ENCODE measurements at regions not wholly inside any gene's neighbourhood (a gene's known extent, or its start where the extent isn't known, plus 50 kb on each side); places are given as distances from the start of the nearest gene placed in this dataset.
"Not testable (repeated sequence)": the region's sequence is repeated elsewhere in the genome, so short reads cannot be mapped to it uniquely, and the experiment has no call there.

GRCh38 chr5:117568622-117569021 is 994.0 kb upstream of the SEMA6A start:
- DNase-seq (ENCODE audit: low spot score in 2 of 2) = no peak
- in situ Hi-C loops (cut with MboI; ENCODE audit: low sequenced_read_pairs) = no loop called here
- H3K27me3 ChIP-seq (ENCODE audit: low read depth) = no peaks in the 10 kb centered on the region

GRCh38 chr5:117568126-117568525 is 993.5 kb upstream of the SEMA6A start:
- no peaks in the 10 kb centered on the region for H3K9me3 ChIP-seq
- H3K36me3 ChIP-seq (replicated peaks) = no peaks in the 10 kb centered on the region
- no peaks in the 10 kb centered on the region for H3K27me3 ChIP-seq (ENCODE audit: low read depth)
- in situ Hi-C loops (cut with MboI; ENCODE audit: low sequenced_read_pairs) = no loop called here
- no peak overlapping the region for H3K4me3 ChIP-seq
- H3K4me1 ChIP-seq = no peaks in the 10 kb centered on the region
- DNase-seq (ENCODE audit: low spot score in 2 of 2) = no peak

More at GRCh38 chr5:117568622-117569021, 994.0 kb upstream of the SEMA6A start:
- H3K9me3 ChIP-seq = no peaks in the 10 kb centered on the region
- no peaks in the 10 kb centered on the region for H3K36me3 ChIP-seq (replicated peaks)
- H3K4me3 ChIP-seq = no peak overlapping the region
- H3K4me1 ChIP-seq = no peaks in the 10 kb centered on the region

DNA sequence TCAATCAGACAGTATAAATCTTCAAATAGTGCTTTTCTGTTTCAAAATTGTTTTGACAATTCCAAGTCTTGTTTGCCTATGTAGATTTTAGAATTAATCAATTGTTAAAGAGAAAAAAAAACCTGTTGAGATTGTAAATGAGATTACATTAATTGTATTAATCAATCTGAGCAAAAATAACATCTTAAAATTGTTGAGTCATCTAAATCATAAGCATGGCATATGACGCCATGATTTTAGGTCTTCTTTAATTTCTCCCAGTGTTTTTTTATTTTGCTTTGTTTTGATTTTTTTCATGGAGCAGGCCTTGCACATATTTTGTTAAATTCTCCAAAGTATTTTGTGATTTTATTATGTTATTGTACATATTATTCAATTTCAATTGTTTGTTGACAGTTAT is 988.0 kb upstream of the SEMA6A start:
- H3K36me3 ChIP-seq (replicated peaks) = no peaks in the 10 kb centered on the region
- DNase-seq (ENCODE audit: low spot score in 2 of 2) = no peak
- no peaks in the 10 kb centered on the region for H3K4me1 ChIP-seq
- no peak overlapping the region for H3K4me3 ChIP-seq
- in situ Hi-C loops (cut with MboI; ENCODE audit: low sequenced_read_pairs) = no loop called here
- H3K27me3 ChIP-seq (ENCODE audit: low read depth) = no peaks in the 10 kb centered on the region
- no peaks in the 10 kb centered on the region for H3K9me3 ChIP-seq

- Histone ChIP-seq H3K9me3 (no peaks in the 10 kb centered on the region), H3K4me1 (no peaks in the 10 kb centered on the region), H3K4me3 (no peak overlapping the region), H3K36me3 (replicated peaks) (no peaks in the 10 kb centered on the region), H3K27me3 (ENCODE audit: low read depth) (no peaks in the 10 kb centered on the region)
- DNase-seq (ENCODE audit: low spot score in 2 of 2) = no peak
- in situ Hi-C loops (cut with MboI; ENCODE audit: low sequenced_read_pairs) = no loop called here
Observed at GRCh38 chr5:117561531-117561930, 986.9 kb upstream of the SEMA6A start.

GRCh38 chr5:117559005-117559844 is 984.6 kb upstream of the SEMA6A start:
- Histone ChIP-seq H3K36me3 (replicated peaks) (no peaks in the 10 kb centered on the region), H3K27me3 (ENCODE audit: low read depth) (no peaks in the 10 kb centered on the region), H3K4me1 (no peaks in the 10 kb centered on the region), H3K4me3 (no peak overlapping the region), H3K9me3 (no peaks in the 10 kb centered on the region)
- DNase-seq (ENCODE audit: low spot score in 2 of 2) = no peak
- in situ Hi-C loops (cut with MboI; ENCODE audit: low sequenced_read_pairs) = no loop called here

GRCh38 chr5:117551236-117551635 is 976.6 kb upstream of the SEMA6A start:
- no peak for DNase-seq (ENCODE audit: low spot score in 2 of 2)
- Histone ChIP-seq H3K36me3 (replicated peaks) (no peaks in the 10 kb centered on the region), H3K4me1 (no peaks in the 10 kb centered on the region), H3K4me3 (no peak overlapping the region), H3K9me3 (no peaks in the 10 kb centered on the region), H3K27me3 (ENCODE audit: low read depth) (no peaks in the 10 kb centered on the region)
- in situ Hi-C loops (cut with MboI; ENCODE audit: low sequenced_read_pairs) = no loop called here

DNA sequence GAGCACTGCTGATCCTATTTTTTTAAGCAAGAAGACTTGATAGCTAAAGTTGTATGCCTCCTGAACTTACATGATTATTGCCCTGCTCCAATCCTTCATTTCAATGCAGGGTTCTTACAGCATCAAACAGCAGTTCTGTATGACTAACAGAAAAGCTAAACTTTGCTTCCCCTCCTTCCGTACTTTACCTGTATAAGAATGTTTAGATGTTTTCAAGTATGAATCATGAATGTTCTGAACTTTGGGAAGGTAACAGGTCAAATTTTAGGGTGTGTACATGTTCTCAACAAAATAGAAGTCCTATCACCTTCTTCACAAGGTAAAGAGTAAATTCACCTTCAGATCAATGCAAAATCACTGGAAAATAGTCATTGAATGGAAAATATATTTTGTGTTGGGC is 972.6 kb upstream of the SEMA6A start:
- Histone ChIP-seq H3K4me1 (no peaks in the 10 kb centered on the region), H3K4me3 (no peak overlapping the region), H3K36me3 (replicated peaks) (no peaks in the 10 kb centered on the region), H3K27me3 (ENCODE audit: low read depth) (no peaks in the 10 kb centered on the region), H3K9me3 (no peaks in the 10 kb centered on the region)
- no peak for DNase-seq (ENCODE audit: low spot score in 2 of 2)
- in situ Hi-C loops (cut with MboI; ENCODE audit: low sequenced_read_pairs) = no loop called here

DNA sequence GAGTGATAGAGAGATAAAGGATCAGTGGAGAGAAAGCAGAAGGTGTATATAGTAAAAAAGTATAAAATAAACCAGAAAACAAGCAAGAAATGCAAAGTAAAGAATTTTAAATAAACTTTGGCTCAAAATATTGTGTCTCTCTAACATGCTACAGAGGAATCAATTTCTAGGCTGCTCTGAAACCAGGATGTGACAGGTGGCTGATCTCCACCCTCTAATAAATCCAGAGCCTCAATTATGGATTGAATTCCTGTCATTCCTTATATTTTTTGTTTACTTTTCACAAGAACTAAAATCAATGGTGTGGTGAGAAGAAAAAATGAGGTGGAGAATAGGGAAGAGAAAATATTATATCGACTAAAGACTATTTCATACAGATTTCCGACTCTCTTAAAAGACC is 965.1 kb upstream of the SEMA6A start:
- H3K4me3 ChIP-seq = no peak overlapping the region
- H3K36me3 ChIP-seq (replicated peaks) = no peaks in the 10 kb centered on the region
- DNase-seq (ENCODE audit: low spot score in 2 of 2) = no peak
- H3K9me3 ChIP-seq = no peaks in the 10 kb centered on the region
- no peaks in the 10 kb centered on the region for H3K4me1 ChIP-seq
- in situ Hi-C loops (cut with MboI; ENCODE audit: low sequenced_read_pairs) = no loop called here
- H3K27me3 ChIP-seq (ENCODE audit: low read depth) = no peaks in the 10 kb centered on the region

GRCh38 chr5:117533792-117534191 is 959.2 kb upstream of the SEMA6A start:
- in situ Hi-C loops (cut with MboI; ENCODE audit: low sequenced_read_pairs) = no loop called here
- H3K4me3 ChIP-seq = no peak overlapping the region
- no peak for DNase-seq (ENCODE audit: low spot score in 2 of 2)
- no peaks in the 10 kb centered on the region for H3K36me3 ChIP-seq (replicated peaks)
- H3K27me3 ChIP-seq (ENCODE audit: low read depth) = no peaks in the 10 kb centered on the region
- H3K9me3 ChIP-seq = no peaks in the 10 kb centered on the region
- H3K4me1 ChIP-seq = no peaks in the 10 kb centered on the region

- H3K9me3 ChIP-seq; in situ Hi-C loops (cut with MboI; ENCODE audit: low sequenced_read_pairs); DNase-seq (ENCODE audit: low spot score in 2 of 2); H3K27me3 ChIP-seq (ENCODE audit: low read depth); H3K36me3 ChIP-seq (replicated peaks); H3K4me1 ChIP-seq; H3K4me3 ChIP-seq: not testable (repeated sequence)
Observed at GRCh38 chr5:117533051-117533670, 958.5 kb upstream of the SEMA6A start.

DNA sequence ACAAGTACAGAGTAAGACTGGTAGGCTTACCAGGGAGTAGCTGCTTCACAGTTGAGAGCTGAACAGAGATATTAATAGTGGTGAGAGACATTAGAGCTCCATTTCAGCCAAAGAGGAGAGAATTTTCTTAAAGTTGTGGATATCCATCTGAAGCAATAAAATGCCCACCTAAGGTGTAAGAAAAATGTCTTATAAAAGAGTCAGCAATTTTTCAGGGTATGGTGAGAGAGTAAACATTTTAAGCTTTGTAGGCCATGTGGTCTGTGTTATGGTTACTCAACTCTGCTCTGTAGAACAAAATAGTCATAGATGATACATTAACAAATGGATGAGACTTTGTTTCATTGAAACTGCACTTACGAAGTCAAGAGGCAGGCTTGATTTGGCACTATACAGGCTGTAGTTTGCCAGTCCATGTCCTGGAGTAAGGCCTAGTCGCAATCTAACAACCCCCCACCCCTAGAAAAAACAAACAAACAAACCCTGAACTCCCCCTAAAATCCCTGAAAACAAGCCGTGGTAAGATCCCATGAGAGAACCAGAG is 945.4 kb upstream of the SEMA6A start:
- H3K27me3 ChIP-seq (ENCODE audit: low read depth) = no peaks in the 10 kb centered on the region
- H3K9me3 ChIP-seq = no peaks in the 10 kb centered on the region
- in situ Hi-C loops (cut with MboI; ENCODE audit: low sequenced_read_pairs) = no loop called here
- H3K4me1 ChIP-seq = 0 out of 2 replicates have a peak, but pooled peaks cover 3% of the 10 kb centered on the region
- no peak overlapping the region for H3K4me3 ChIP-seq
- DNase-seq (ENCODE audit: low spot score in 2 of 2) = no peak
- no peaks in the 10 kb centered on the region for H3K36me3 ChIP-seq (replicated peaks)

GRCh38 chr5:117504305-117504704 is 929.7 kb upstream of the SEMA6A start:
- no peak for DNase-seq (ENCODE audit: low spot score in 2 of 2)
- in situ Hi-C loops (cut with MboI; ENCODE audit: low sequenced_read_pairs) = no loop called here
- Histone ChIP-seq H3K4me3 (no peak overlapping the region), H3K36me3 (replicated peaks) (no peaks in the 10 kb centered on the region), H3K27me3 (ENCODE audit: low read depth) (no peaks in the 10 kb centered on the region), H3K9me3 (no peaks in the 10 kb centered on the region), H3K4me1 (peaks cover 4% of the 10 kb centered on the region)

GRCh38 chr5:117497601-117498000 is 923.0 kb upstream of the SEMA6A start:
- Histone ChIP-seq H3K9me3 (no peaks in the 10 kb centered on the region), H3K27me3 (ENCODE audit: low read depth) (no peaks in the 10 kb centered on the region), H3K36me3 (replicated peaks) (no peaks in the 10 kb centered on the region), H3K4me3 (no peak overlapping the region), H3K4me1 (peaks cover 5% of the 10 kb centered on the region)
- no peak for DNase-seq (ENCODE audit: low spot score in 2 of 2)
- in situ Hi-C loops (cut with MboI; ENCODE audit: low sequenced_read_pairs) = no loop called here

DNA sequence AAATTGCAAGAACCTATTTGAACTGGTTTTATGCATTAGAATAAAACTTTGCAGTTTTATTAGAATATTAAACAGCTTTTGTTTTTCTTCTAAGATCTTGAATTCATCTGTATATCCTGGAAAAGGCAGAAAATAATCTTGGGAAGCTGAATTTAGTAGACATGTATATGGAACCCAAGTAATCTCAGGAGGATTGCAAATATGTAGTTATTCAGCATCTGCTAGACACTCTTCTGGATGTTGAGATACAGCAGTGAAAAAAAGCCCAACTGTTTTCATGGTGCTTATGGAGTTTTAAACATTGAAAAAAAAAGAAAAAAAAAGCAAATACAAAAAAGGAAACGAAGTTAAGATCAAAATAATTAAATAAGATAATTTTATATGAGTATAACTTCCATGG is 922.2 kb upstream of the SEMA6A start:
- DNase-seq (ENCODE audit: low spot score in 2 of 2) = no peak
- Histone ChIP-seq H3K4me3 (no peak overlapping the region), H3K9me3 (no peaks in the 10 kb centered on the region), H3K4me1 (peaks cover 5% of the 10 kb centered on the region), H3K27me3 (ENCODE audit: low read depth) (no peaks in the 10 kb centered on the region), H3K36me3 (replicated peaks) (no peaks in the 10 kb centered on the region)
- in situ Hi-C loops (cut with MboI; ENCODE audit: low sequenced_read_pairs) = no loop called here
